ENCODE measurements at regions not wholly inside any gene's neighbourhood (a gene's known extent, or its start where the extent isn't known, plus 50 kb on each side); places are given as distances from the start of the nearest gene placed in this dataset.

DNA sequence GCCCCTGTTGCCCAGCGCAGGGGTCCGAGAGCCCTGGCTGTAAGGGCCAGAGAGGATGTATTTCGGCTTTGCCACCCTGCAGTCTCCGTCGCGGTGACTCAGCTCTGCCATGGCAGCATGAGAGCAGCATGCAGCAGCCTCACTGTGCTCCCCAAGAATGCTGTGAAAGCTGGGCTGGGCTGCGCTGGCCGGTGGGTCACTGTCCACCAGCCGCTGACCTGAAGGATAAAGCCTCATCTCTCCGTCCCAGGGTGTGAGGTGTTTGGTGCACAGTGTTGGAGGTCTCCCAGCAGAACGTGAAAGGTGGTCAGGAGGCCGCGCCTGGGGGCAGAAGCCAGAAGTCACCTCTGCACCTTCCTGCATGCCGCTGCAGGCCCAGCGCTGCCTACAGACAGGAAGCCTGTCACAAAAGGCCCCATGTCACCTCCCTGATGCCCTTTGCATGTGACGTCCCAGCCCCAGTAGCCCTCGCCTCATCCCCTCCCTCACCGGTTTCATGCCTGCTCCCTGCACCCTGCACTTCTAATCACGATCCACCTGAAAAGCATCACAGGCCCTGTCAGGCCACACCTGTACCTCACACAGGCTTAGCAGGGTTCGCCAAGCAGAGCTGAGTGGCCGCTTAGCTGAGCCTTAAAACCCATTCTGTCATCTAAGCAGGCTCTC, 342.1 kb downstream of the EIPR1 start:
- ATAC-seq (ENCODE audit: poor library complexity) (no peak), DNase-seq (no peak)
- ChIA-PET CTCF (no interaction called here), POLR2A (no interaction called here)
- H3K4me3 Mint-ChIP-seq: no peak overlapping the region
- no peak overlapping the region for H3K27ac ChIP-seq (ENCODE audit: low read depth in 1 of 2, low read length in 2 of 2)
- H3K9me3 Mint-ChIP-seq: no peaks in the 10 kb centered on the region
- H3K27ac Mint-ChIP-seq: no peak overlapping the region
- H3K9me3 ChIP-seq (ENCODE audit: control insufficient read depth in 1 of 2, insufficient read depth in 1 of 2, low read length in 2 of 2): peaks cover 0 to 8% of the 10 kb centered on the region in 2 experiments
- no peaks in the 10 kb centered on the region for H3K36me3 ChIP-seq (ENCODE audit: insufficient read depth, low read length)
- intact Hi-C loops (cut with DNase I, micrococcal nuclease): no loop called here
- H3K27me3 Mint-ChIP-seq: no peaks in the 10 kb centered on the region
- TF ChIP-seq, protein P1, sequence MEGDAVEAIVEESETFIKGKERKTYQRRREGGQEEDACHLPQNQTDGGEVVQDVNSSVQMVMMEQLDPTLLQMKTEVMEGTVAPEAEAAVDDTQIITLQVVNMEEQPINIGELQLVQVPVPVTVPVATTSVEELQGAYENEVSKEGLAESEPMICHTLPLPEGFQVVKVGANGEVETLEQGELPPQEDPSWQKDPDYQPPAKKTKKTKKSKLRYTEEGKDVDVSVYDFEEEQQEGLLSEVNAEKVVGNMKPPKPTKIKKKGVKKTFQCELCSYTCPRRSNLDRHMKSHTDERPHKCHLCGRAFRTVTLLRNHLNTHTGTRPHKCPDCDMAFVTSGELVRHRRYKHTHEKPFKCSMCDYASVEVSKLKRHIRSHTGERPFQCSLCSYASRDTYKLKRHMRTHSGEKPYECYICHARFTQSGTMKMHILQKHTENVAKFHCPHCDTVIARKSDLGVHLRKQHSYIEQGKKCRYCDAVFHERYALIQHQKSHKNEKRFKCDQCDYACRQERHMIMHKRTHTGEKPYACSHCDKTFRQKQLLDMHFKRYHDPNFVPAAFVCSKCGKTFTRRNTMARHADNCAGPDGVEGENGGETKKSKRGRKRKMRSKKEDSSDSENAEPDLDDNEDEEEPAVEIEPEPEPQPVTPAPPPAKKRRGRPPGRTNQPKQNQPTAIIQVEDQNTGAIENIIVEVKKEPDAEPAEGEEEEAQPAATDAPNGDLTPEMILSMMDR (IDR thresholded peaks at IDR 0.05): no peak
- H3K4me1 Mint-ChIP-seq (ENCODE audit: low read depth): no peaks in the 10 kb centered on the region
- no peaks in the 10 kb centered on the region for H3K27me3 ChIP-seq (ENCODE audit: control insufficient read depth in 1 of 2, insufficient read depth in 2 of 2, low read length in 2 of 2)
- H3K36me3 Mint-ChIP-seq (ENCODE audit: low read depth): no peaks in the 10 kb centered on the region
- no peak overlapping the region for H3K4me3 ChIP-seq (ENCODE audit: low read length)
- H3K4me1 ChIP-seq (ENCODE audit: insufficient read depth, low read length): no peaks in the 10 kb centered on the region

DNA sequence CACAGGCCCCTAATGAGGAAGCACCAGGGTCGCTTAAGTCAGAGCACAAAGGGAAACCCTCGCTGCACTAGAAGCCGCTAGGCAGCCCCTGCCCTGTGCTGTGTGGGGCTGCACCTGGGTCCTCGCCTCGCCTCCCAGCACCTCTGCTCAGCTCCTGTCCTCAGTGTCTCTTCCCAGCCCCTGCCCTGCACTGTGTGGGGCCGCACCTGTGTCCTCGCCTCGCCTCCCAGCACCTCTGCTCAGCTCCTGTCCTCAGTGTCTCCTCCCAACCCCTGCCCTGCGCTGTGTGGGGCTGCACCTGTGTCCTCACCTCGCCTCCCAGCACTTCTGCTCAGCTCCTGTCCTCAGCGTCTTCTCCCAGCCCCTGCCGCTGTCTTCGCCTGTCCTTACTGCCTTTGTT, 342.8 kb downstream of the EIPR1 start:
- Mint-ChIP-seq H3K4me3 (no peak overlapping the region), H3K36me3 (ENCODE audit: low read depth) (no peaks in the 10 kb centered on the region), H3K27ac (no peak overlapping the region), H3K9me3 (peaks cover 2% of the 10 kb centered on the region), H3K27me3 (no peaks in the 10 kb centered on the region), H3K4me1 (ENCODE audit: low read depth) (no peaks in the 10 kb centered on the region)
- ChIA-PET POLR2A (no interaction called here), CTCF (no interaction called here)
- Histone ChIP-seq H3K27ac (ENCODE audit: low read depth in 1 of 2, low read length in 2 of 2) (no peak overlapping the region), H3K4me1 (ENCODE audit: insufficient read depth, low read length) (no peaks in the 10 kb centered on the region), H3K4me3 (ENCODE audit: low read length) (no peak overlapping the region), H3K36me3 (ENCODE audit: insufficient read depth, low read length) (no peaks in the 10 kb centered on the region), H3K27me3 (ENCODE audit: control insufficient read depth in 1 of 2, insufficient read depth in 2 of 2, low read length in 2 of 2) (no peaks in the 10 kb centered on the region), H3K9me3 (ENCODE audit: control insufficient read depth in 1 of 2, insufficient read depth in 1 of 2, low read length in 2 of 2) (peaks cover 0 to 11% of the 10 kb centered on the region in 2 experiments)
- TF ChIP-seq, protein P1 (IDR thresholded peaks at IDR 0.05): no peak
- intact Hi-C loops (cut with DNase I, micrococcal nuclease): no loop called here
- ATAC-seq (ENCODE audit: poor library complexity) (no peak), DNase-seq (no peak)

DNA sequence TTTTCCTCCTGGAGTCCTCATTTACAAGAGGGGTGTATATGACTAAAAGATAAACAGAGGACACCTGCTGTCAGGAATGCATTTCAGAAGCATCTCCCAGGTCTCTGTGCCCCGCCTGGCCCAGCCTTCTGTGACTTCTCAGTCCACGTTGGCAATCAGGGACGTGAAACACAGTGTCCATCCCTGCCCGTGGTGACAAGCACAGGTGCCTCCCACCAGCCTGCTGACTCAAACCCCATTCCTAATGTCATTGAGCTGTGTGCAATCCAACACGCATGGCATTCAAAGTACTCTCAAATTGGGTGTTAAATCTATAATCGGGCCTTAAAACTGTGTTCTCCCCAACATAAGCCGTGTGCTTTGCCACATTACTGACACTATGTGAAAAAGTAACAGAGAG, 343.2 kb downstream of the EIPR1 start:
- Histone ChIP-seq H3K4me1 (ENCODE audit: insufficient read depth, low read length) (no peaks in the 10 kb centered on the region), H3K27me3 (ENCODE audit: control insufficient read depth in 1 of 2, insufficient read depth in 2 of 2, low read length in 2 of 2) (no peaks in the 10 kb centered on the region), H3K4me3 (ENCODE audit: low read length) (no peak overlapping the region), H3K36me3 (ENCODE audit: insufficient read depth, low read length) (no peaks in the 10 kb centered on the region), H3K27ac (ENCODE audit: low read depth in 1 of 2, low read length in 2 of 2) (no peak overlapping the region), H3K9me3 (ENCODE audit: control insufficient read depth in 1 of 2, insufficient read depth in 1 of 2, low read length in 2 of 2) (peaks cover 0 to 11% of the 10 kb centered on the region in 2 experiments)
- intact Hi-C loops (cut with DNase I, micrococcal nuclease): no loop called here
- H3K36me3 Mint-ChIP-seq (ENCODE audit: low read depth): no peaks in the 10 kb centered on the region
- POLR2A ChIA-PET: no interaction called here
- DNase-seq: no peak
- peaks cover 2% of the 10 kb centered on the region for H3K9me3 Mint-ChIP-seq
- H3K27ac Mint-ChIP-seq: no peak overlapping the region
- TF ChIP-seq, protein P1 (IDR thresholded peaks at IDR 0.05): no peak
- CTCF ChIA-PET: no interaction called here
- no peak for ATAC-seq (ENCODE audit: poor library complexity)
- no peaks in the 10 kb centered on the region for H3K4me1 Mint-ChIP-seq (ENCODE audit: low read depth)
- no peak overlapping the region for H3K4me3 Mint-ChIP-seq
- no peaks in the 10 kb centered on the region for H3K27me3 Mint-ChIP-seq

All from CD4-positive, alpha-beta T cell (primary cell).